GM13976 (cell line): ENCODE measurements at regions not wholly inside any gene's neighbourhood (a gene's known extent, or its start where the extent isn't known, plus 50 kb on each side); places are given as distances from the start of the nearest gene placed in this dataset.

Experiments used
- DNase-seq: peaks from one replicate; pipeline ENCODE4 v3.0.0; 2012; ENCODE audit warnings: low spot score
- CTCF ChIP-seq: IDR thresholded peaks from 2 replicates; pipeline ENCODE4 v1.5.1; 2012; ENCODE audit warnings: borderline replicate concordance, mild to moderate bottlenecking; ENCODE audit not compliant: insufficient read depth; ENCODE audit errors: extremely low read depth, missing control alignments, control extremely low read depth
- in situ Hi-C: fragments of 300-500 bp; cut with MboI; formaldehyde crosslinking; loops from one replicate; pipeline ENCODE4 v1.12.0; 2022; ENCODE audit warnings: low sequenced_read_pairs, mixed read lengths, inconsistent platforms; ENCODE audit not compliant: unreplicated experiment

GRCh38 chr21:31500982-31501381 is 156.9 kb upstream of the TIAM1 start:
- in situ Hi-C loops: no loop called here
- no peak for DNase-seq
- no peak for TF ChIP-seq CTCF

GRCh38 chr21:31500071-31500470 is 156.0 kb upstream of the TIAM1 start:
- no peak for DNase-seq
- TF ChIP-seq CTCF: no peak
- in situ Hi-C loops: no loop called here

GRCh38 chr21:31498985-31499384 is 154.9 kb upstream of the TIAM1 start:
- no peak for DNase-seq
- no peak for TF ChIP-seq CTCF
- in situ Hi-C loops: no loop called here

GRCh38 chr21:31497914-31498313 is 153.9 kb upstream of the TIAM1 start:
- in situ Hi-C loops: no loop called here
- TF ChIP-seq CTCF: no peak
- DNase-seq: no peak

- TF ChIP-seq CTCF: no peak
- in situ Hi-C loops: no loop called here
- DNase-seq: no peak
These were observed 149.4 kb upstream of the TIAM1 start for GRCh38 chr21:31493350-31493880.

GRCh38 chr21:31491617-31492016 is 147.6 kb upstream of the TIAM1 start:
- TF ChIP-seq CTCF: no peak
- DNase-seq: no peak
- in situ Hi-C loops: no loop called here

GRCh38 chr21:31490443-31490842 is 146.4 kb upstream of the TIAM1 start:
- in situ Hi-C loops: no loop called here
- DNase-seq: no peak

More at GRCh38 chr21:31490443-31490842, 146.4 kb upstream of the TIAM1 start:
- TF ChIP-seq CTCF: no peak
